Right lobe of liver (tissue), 6 donors: ENCODE measurements at regions not wholly inside any gene's neighbourhood (a gene's known extent, or its start where the extent isn't known, plus 50 kb on each side); places are given as distances from the start of the nearest gene placed in this dataset.

Experiments
- ATAC-seq, 4 donors: fragments of 200-7000 bp; cut with Tn5 transposase; one replicate each; pipeline ENCODE4 v1.9.1; 2020; ENCODE audit warnings: mild to moderate bottlenecking in 4 of 4, moderate library complexity in 4 of 4
- DNase-seq, 3 donors: peaks; one replicate each; pipeline ENCODE4 v3.0.0-alpha.2; 2020
- H3K27ac ChIP-seq, 3 donors: fragments of 200-600 bp; one replicate each; pipeline ENCODE4 v1.8.0; 2022
- H3K27me3 ChIP-seq, 2 donors: fragments of 200-600 bp; one replicate each; pipeline ENCODE4 v1.8.0; 2022
- H3K36me3 ChIP-seq, 4 donors: fragments of 200-600 bp; sonication (generic) in 1 of 4; one replicate each; pipeline versions ENCODE4 v1.5.1 to v1.8.0; 2017 to 2022; ENCODE audit warnings: control low read depth in 1 of 4
- H3K4me1 ChIP-seq, 4 donors: fragments of 200-600 bp; sonication (generic) in 1 of 4; one replicate each; pipeline versions ENCODE4 v1.5.1 to v1.8.0; 2017 to 2022; ENCODE audit warnings: control low read depth in 1 of 4
- H3K4me3 ChIP-seq, 3 donors: fragments of 200-600 bp; one replicate each; pipeline ENCODE4 v1.8.0; 2022
- H3K9me3 ChIP-seq, 4 donors: fragments of 200-600 bp; sonication (generic) in 1 of 4; one replicate each; pipeline versions ENCODE4 v1.5.1 to v1.8.0; 2017 to 2022; ENCODE audit warnings: control low read depth in 1 of 4
- CTCF ChIP-seq, 4 donors: fragments of 200-600 bp in 3 of 4; fragments of 450-650 bp in 1 of 4; IDR thresholded peaks; one replicate each; pipeline versions ENCODE4 v1.5.1 to v1.8.0; 2016 to 2022; ENCODE audit warnings: antibody characterized with exemption in 4 of 4, mild to moderate bottlenecking in 2 of 4
- POLR2A ChIP-seq: fragments of 450-650 bp; IDR thresholded peaks from one replicate; pipeline ENCODE4 v1.6.1; 2017; ENCODE audit warnings: antibody characterized with exemption, mild to moderate bottlenecking
- WGBS: methylation state at CpG from one replicate; pipeline ENCODE4 v1.1.6; 2018; ENCODE audit warnings: low coverage, low lambda C conversion rate; ENCODE audit not compliant: insufficient coverage; ENCODE audit errors: missing lambda C conversion rate; 5-methylcytosine and 5-hydroxymethylcytosine counted together
- intact Hi-C, 2 donors: fragments of 100-400 bp; cut with DNase I; formaldehyde crosslinking; loops; one replicate each; pipeline versions ENCODE4 v1.11.2 to v1.14.1; 2022
- donor health status: DM: no; HTN: yes; CAD: no.
- donor health status: DM: no; HTN: no; CAD: no.
- donor health status: DM: no; HTN: no; CAD: no.
- donor health status: DM: no; HTN: yes; CAD: no.
- donor health status: DM: no; HTN: yes; CAD: no.

- Histone ChIP-seq H3K9me3 (no peaks in the 10 kb centered on the region), H3K27me3 (no peaks in the 10 kb centered on the region), H3K27ac (no peak overlapping the region), H3K4me3 (no peak overlapping the region), H3K36me3 (no peaks in the 10 kb centered on the region), H3K4me1 (peaks cover 0 to 6% (median 0%) of the 10 kb centered on the region in 4 donors)
- ATAC-seq, result no peak
- TF ChIP-seq POLR2A (no peak), CTCF (IDR thresholded peaks at IDR 0.05) (no peak)
- intact Hi-C loops, result no loop called here
- 93% methylated on average over 4 of the region's 4 CpGs for WGBS
- DNase-seq, result no peak
Measured at GRCh38 chr21:39048574-39048973, 134.7 kb downstream of the PSMG1 start.

- no peak for DNase-seq
- no peak for ATAC-seq
- Histone ChIP-seq H3K9me3 (no peaks in the 10 kb centered on the region), H3K27me3 (no peaks in the 10 kb centered on the region), H3K4me3 (no peak overlapping the region), H3K36me3 (no peaks in the 10 kb centered on the region), H3K4me1 (peaks cover 0 to 6% (median 0%) of the 10 kb centered on the region in 4 donors), H3K27ac (no peak overlapping the region)
- TF ChIP-seq CTCF (IDR thresholded peaks at IDR 0.05) (no peak), POLR2A (no peak)
- intact Hi-C loops, result no loop called here
- WGBS, result 100% methylated on average over 2 of the region's 6 CpGs
Measured at GRCh38 chr21:39048064-39048463, 135.2 kb downstream of the PSMG1 start.

- no peaks in the 10 kb centered on the region for H3K36me3 ChIP-seq
- TF ChIP-seq POLR2A, result no peak
- TF ChIP-seq CTCF (IDR thresholded peaks at IDR 0.05), result no peak
- DNase-seq (no peak), ATAC-seq (no peak)
- intact Hi-C loops, result no loop called here
- H3K9me3 ChIP-seq, result no peaks in the 10 kb centered on the region
- no peaks in the 10 kb centered on the region for H3K27me3 ChIP-seq
- H3K4me3 ChIP-seq, result no peak overlapping the region
- H3K4me1 ChIP-seq, result peaks cover 0 to 6% (median 0%) of the 10 kb centered on the region in 4 donors
- H3K27ac ChIP-seq, result no peak overlapping the region
- 82% methylated on average over 3 of the region's 3 CpGs for WGBS
Measured at GRCh38 chr21:39047046-39047445, 136.2 kb downstream of the PSMG1 start.

GRCh38 chr21:39046236-39046916, 136.9 kb downstream of the PSMG1 start:
- 94% methylated on average over 5 of the region's 9 CpGs for WGBS
- DNase-seq, result no peak
- no peak for ATAC-seq
- H3K4me3 ChIP-seq, result no peak overlapping the region
- H3K27me3 ChIP-seq, result no peaks in the 10 kb centered on the region
- intact Hi-C loops, result no loop called here
- no peaks in the 10 kb centered on the region for H3K9me3 ChIP-seq
- H3K36me3 ChIP-seq, result no peaks in the 10 kb centered on the region
- no peak for TF ChIP-seq CTCF (IDR thresholded peaks at IDR 0.05)
- no peak for TF ChIP-seq POLR2A
- no peak overlapping the region for H3K27ac ChIP-seq
- H3K4me1 ChIP-seq, result peaks cover 0 to 6% (median 0%) of the 10 kb centered on the region in 4 donors
